ENCODE measurements at regions not wholly inside any gene's neighbourhood (a gene's known extent, or its start where the extent isn't known, plus 50 kb on each side); places are given as distances from the start of the nearest gene placed in this dataset.

DNA sequence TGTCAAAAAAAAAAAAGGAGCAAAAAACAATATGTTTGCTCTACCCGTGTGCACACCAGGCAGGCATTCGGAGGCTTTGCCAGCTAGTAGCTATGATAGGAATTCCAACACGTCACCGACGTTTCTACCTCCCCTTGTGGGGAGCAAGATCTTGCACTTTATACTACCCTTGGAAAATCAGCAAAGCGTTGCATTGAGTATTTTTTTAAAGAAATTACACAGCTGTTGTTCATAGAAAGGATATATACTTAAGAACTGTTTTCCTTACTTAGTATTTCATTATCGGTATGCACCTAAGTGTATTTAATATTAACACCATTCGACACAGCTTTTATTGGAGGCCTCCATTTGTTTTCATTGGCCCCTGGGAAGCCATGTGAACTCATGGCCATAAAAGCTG lies 159.9 kb upstream of the MGMT start:
- peak; percentile 16 for DNase-seq (ENCODE audit: low read depth)
- no peak overlapping the region for H3K4me3 ChIP-seq (replicated peaks; ENCODE audit: low read depth, low read length)
- TF ChIP-seq, protein P1, sequence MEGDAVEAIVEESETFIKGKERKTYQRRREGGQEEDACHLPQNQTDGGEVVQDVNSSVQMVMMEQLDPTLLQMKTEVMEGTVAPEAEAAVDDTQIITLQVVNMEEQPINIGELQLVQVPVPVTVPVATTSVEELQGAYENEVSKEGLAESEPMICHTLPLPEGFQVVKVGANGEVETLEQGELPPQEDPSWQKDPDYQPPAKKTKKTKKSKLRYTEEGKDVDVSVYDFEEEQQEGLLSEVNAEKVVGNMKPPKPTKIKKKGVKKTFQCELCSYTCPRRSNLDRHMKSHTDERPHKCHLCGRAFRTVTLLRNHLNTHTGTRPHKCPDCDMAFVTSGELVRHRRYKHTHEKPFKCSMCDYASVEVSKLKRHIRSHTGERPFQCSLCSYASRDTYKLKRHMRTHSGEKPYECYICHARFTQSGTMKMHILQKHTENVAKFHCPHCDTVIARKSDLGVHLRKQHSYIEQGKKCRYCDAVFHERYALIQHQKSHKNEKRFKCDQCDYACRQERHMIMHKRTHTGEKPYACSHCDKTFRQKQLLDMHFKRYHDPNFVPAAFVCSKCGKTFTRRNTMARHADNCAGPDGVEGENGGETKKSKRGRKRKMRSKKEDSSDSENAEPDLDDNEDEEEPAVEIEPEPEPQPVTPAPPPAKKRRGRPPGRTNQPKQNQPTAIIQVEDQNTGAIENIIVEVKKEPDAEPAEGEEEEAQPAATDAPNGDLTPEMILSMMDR (IDR thresholded peaks at IDR 0.05; ENCODE audit: low read length, missing control alignments): no peak

DNA sequence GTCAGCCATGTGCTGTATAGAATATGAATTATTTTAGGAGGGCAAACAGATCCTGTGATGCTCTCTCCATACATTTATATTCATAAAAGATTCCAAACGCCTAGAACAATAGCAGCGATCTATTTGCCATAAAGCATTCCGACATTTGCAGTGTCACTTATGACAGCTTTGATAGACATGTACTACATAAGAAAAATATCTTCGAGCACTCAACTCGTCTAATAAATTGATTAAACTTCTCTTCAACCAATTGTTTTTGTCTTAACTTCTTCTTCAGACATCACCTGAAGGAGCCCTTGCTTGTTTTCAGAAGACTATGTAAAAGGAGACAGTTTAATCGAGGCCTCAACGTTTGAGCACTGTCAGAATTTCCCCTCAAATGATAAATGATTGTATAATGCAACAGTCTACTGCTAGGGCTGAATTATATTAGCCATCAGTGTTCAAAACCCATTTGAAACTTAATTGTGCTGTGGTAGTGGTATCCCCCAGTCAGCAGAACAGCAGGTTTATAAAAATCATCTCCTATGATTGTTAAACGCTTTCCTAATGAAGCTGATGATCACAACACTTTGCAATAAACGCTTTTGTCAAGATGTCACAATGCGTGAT lies 158.0 kb upstream of the MGMT start:
- no peak for DNase-seq (ENCODE audit: low read depth)
- no peak overlapping the region for H3K4me3 ChIP-seq (replicated peaks; ENCODE audit: low read depth, low read length)
- TF ChIP-seq, protein P1 (IDR thresholded peaks at IDR 0.05; ENCODE audit: low read length, missing control alignments): no peak

DNA sequence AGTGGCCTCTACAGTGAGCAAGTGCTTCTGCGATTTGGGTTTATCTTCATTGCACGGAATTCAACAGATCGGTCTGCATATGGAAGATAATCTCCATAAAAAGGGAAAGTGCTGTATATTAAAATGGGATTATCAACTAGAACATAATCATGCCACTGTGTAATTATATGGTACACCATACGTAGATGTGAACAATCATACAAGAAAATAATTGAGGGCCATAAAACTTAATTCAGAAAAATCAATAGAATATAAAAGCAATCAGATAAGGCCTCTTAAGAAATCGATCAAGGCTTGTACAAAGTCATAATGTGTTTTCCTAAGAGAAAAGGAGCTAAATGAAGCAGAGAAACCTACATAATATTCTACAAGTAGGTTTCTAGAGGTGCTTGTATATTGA lies 157.5 kb upstream of the MGMT start:
- TF ChIP-seq, protein P1 (IDR thresholded peaks at IDR 0.05; ENCODE audit: low read length, missing control alignments): no peak
- no peak for DNase-seq (ENCODE audit: low read depth)
- H3K4me3 ChIP-seq (replicated peaks; ENCODE audit: low read depth, low read length): no peak overlapping the region

DNA sequence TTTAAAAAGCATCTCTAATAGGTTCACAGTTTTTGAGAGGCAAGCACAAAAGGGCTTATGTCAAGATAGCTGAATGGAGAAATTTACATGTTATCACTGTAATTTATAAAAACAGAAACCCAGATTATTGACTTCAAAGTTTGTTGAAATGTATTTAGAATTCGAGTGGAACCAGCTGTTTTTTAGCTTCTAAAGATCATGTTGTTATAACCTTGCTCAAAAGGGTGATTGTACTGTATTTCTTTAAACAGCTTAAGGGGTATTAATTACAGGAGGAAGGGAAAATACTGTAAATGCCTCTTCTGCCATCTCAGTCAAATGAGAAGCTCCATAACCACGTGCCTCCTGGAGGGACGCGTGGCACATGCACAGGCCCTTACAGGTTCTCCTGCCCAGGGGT lies 156.2 kb upstream of the MGMT start:
- TF ChIP-seq, protein P1 (IDR thresholded peaks at IDR 0.05; ENCODE audit: low read length, missing control alignments): no peak
- DNase-seq (ENCODE audit: low read depth): no peak
- no peak overlapping the region for H3K4me3 ChIP-seq (replicated peaks; ENCODE audit: low read depth, low read length)

DNA sequence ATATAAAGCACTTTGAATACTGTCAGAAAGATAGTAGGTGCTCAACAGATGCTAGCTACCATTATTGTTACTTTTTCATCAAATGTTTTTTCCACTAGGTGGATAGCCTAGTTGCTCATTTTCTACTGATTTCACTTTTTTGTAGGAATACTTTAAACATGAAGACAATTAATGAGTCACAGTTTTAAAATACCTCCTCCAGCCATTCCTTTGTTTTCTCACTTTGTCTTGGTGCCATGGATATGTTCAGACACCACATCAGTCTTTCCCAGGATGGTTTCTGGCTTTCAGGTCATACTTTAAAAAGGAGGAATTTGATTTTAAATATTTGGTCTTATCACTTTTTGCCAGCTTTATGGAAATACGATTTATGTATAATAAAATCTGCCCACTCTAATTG lies 147.1 kb upstream of the MGMT start:
- no peak overlapping the region for H3K4me3 ChIP-seq (replicated peaks; ENCODE audit: low read depth, low read length)
- TF ChIP-seq, protein P1 (IDR thresholded peaks at IDR 0.05; ENCODE audit: low read length, missing control alignments): no peak
- DNase-seq (ENCODE audit: low read depth): peak; percentile 20

DNA sequence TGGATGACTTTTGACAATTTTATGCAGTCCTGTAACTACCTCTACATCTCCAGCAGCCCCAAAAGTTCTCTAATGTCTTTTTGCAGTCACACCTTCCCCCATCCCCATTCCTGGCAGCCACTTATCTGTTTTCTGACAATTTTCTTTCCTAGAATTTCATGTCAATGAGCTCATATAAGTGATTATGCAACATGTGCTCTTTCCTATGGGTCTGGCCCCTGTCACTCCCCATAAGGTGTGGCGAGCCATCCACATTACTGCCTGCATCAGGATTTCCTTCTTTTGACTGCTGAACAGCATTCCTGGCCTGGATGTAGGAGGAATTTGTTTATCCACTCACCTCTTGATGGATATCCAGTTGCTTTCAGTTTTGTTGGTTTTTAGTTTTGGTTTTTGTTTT lies 146.7 kb upstream of the MGMT start:
- no peak overlapping the region for H3K4me3 ChIP-seq (replicated peaks; ENCODE audit: low read depth, low read length)
- DNase-seq (ENCODE audit: low read depth): peak; percentile 22
- TF ChIP-seq, protein P1 (IDR thresholded peaks at IDR 0.05; ENCODE audit: low read length, missing control alignments): no peak

DNA sequence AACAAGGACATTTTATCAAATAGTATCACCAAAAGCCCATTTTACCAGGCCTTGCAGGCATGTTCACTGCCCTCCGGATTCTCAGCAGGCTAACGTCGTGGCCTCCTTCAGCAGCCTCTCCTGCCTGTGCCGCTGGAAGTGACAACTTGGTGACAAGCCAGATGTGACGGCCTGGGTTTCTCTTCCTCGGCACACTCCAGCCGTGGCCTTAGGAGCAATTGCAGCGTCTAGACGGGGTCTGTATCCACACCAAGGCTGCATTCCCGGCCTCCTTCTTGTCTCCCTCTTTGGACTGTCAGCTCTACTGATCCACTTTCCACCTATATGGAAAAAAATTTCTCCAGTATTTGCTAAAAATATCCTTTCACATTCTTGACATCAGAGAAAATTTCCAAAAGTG lies 145.3 kb upstream of the MGMT start:
- TF ChIP-seq, protein P1 (IDR thresholded peaks at IDR 0.05; ENCODE audit: low read length, missing control alignments): no peak
- H3K4me3 ChIP-seq (replicated peaks; ENCODE audit: low read depth, low read length): no peak overlapping the region
- DNase-seq (ENCODE audit: low read depth): no peak

Measured in fibroblast of pulmonary artery (primary cell).